Hypothalamus (tissue), 51 donors: ENCODE measurements at regions not wholly inside any gene's neighbourhood (a gene's known extent, or its start where the extent isn't known, plus 50 kb on each side); places are given as distances from the start of the nearest gene placed in this dataset.
"Not testable (repeated sequence)": the region's sequence is repeated elsewhere in the genome, so short reads cannot be mapped to it uniquely, and the experiment has no call there.

Experiments
- DNase-seq, 51 donors: peaks; one replicate each; lab custom pipeline; 2025; lab: John Stamatoyannopoulos, UW

- DNase-seq: no peak
These were observed 277.3 kb downstream of the MATN1 start for GRCh38 chr1:30446095-30446494.

GRCh38 chr1:30445449-30445848 lies 277.9 kb downstream of the MATN1 start:
- no peak for DNase-seq

GRCh38 chr1:30444850-30445249 lies 278.5 kb downstream of the MATN1 start:
- no peak for DNase-seq

DNA sequence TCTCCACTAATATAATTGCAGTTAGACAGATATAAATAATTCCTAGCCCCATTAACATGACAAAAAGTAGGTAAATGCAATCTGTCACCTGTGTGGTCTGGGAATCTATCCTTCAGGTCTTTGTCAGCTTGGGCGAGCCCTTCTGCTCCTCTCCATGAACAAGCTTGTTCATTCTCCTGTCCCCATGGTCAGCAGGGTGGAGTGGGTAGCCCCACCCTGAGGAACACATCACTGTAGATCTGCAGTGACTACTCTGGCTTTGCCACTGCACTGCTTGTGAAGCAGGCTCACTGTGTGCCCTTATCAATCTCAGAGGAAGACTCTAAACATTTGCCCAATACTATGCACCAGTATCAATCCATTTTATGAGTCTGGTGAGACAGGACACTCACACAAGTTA lies 279.0 kb downstream of the MATN1 start:
- no peak for DNase-seq

- DNase-seq: not testable (repeated sequence)
These were observed 285.1 kb downstream of the MATN1 start for GRCh38 chr1:30438274-30438673.

GRCh38 chr1:30437059-30437576 lies 286.3 kb downstream of the MATN1 start:
- no peak for DNase-seq

- DNase-seq: no peak
These were observed 295.8 kb downstream of the MATN1 start for GRCh38 chr1:30427545-30427944.

- DNase-seq: no peak
These were observed 298.3 kb downstream of the MATN1 start for GRCh38 chr1:30425046-30425445.

GRCh38 chr1:30423570-30423969 lies 299.8 kb downstream of the MATN1 start:
- DNase-seq: no peak

DNA sequence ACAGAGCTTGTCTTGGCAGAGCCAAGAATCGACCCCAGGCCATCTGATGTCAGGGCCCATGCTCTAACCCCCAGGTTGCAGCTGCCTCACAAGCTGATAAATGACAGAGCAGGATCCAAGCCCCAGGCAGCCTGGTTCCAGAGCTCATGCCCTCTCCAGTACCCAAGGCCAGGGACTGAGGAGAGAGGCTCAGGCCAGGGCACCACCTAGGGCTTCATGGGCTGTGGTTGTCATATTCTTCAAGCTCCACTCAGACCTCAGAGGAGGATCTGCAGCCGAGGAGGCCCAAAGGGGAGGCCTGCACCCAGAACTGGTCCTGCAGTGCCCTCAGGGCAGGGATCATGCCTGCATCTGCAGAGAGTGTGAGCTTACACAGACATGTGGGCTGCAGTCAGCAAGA lies 301.1 kb downstream of the MATN1 start:
- DNase-seq: no peak

DNA sequence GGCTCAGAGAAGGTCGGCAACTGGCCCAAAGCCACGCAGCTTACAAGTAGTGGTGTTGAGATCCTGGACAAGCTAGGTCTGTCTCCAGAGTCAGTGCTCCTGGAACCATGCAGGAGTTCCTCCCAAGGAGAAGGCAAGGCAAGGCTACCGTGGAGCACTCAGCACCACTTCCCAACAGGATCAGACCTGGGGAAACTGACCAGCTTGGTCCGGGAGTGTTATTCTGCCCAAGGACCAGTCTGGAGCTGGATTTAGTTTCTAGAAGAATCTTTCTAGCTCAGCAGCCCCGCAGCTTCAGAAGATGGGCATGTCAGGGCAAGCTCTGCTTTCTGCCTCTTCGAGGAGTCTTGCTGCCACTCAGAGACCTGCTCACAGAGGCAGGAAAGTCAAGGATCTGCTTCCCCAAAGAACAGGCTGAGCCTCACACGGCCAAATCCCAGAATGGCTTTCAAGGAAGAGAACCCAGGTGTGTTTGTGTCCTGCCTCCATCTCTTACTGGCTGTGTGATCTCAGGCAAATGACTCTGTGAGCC lies 302.8 kb downstream of the MATN1 start:
- no peak for DNase-seq

GRCh38 chr1:30419831-30420230 lies 303.6 kb downstream of the MATN1 start:
- no peak for DNase-seq

DNA sequence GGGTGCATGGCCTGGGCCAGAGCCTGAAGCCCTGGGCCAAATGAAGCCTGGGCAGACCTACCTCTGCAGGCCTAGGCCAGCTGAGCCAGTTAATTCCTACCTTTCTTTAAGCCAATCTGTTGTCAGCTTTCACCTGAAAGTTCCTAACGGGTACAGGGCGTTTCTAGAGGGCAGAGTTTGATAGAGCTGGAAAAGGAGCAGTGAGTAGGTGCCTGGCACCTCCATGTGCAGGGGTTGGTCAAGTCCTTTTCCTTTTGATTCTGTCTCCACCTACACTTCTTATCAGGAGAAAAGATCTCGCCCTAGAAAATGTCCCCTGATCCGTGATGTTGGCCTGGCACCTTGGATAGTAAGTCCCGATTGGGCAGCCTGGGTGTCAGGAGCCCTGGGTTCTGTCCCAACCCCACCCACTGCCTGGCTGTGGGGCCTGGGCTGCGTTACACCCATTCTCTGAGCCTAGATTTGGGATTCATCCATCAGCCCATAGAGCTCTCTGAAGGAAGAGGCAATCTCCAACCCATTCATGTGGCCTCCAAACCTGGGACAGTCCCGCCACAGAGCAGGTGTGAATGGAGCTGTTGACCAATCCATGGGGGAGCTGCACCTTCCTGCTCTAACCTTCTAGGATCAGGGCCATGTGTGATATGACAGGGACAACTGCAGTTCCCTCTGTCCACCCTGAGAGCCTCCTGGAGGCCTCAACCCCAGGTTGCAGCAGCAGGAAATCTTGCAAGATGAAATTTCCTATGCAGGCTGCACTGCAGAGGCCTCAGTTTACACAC lies 304.3 kb downstream of the MATN1 start:
- DNase-seq: no peak

GRCh38 chr1:30418061-30418938 lies 305.1 kb downstream of the MATN1 start:
- DNase-seq: no peak

DNA sequence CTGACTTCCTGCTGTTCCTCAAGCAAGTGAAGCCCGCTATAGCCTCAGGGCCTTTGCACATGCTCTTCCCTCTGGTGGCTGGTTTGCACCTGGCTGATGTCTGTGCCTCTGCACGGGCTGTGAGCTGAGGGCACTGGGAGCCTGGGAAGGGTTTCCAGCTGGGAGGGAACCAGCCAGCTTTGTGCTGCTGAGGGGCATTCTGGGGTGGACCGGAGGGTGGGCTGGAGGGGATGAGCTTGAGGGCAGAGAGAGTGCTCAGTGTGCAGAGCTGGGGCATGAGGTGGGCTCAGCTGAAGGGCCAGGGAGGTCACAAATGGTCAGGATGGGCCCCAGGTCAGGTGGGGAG lies 305.7 kb downstream of the MATN1 start:
- no peak for DNase-seq

DNA sequence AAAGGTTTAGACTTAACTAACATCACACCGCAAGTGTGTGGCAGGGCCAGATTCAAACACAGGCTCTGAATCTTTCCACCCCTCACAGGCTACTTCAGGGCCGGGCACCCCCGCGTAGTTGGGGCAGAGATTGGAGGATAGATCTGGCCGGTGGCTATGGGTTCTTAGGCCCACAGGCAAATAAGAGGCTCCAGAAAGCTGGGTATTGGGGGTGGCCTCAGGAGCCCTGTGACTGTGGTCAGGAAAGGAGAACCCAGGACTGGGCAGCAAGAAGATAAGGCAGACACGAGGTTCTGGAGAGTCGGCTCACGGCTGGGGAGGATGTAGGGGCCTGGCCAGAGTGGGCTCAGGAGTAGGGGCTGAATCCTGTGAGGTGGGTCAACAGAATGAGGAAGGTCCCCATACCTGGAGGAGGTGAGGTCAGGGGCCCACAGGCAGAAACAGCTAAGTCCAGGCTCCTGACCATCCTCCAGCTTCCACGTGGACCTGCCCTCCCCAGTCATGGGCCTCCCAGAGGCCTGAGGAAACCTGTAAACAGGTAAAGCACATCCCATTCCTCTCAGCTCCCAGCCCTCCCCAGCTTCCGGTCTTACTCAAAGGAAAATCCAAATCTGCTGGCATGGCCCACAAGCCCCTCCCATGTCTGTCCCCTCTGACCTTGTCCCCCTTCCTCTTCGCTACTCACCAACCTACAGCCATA lies 306.2 kb downstream of the MATN1 start:
- DNase-seq: no peak

DNA sequence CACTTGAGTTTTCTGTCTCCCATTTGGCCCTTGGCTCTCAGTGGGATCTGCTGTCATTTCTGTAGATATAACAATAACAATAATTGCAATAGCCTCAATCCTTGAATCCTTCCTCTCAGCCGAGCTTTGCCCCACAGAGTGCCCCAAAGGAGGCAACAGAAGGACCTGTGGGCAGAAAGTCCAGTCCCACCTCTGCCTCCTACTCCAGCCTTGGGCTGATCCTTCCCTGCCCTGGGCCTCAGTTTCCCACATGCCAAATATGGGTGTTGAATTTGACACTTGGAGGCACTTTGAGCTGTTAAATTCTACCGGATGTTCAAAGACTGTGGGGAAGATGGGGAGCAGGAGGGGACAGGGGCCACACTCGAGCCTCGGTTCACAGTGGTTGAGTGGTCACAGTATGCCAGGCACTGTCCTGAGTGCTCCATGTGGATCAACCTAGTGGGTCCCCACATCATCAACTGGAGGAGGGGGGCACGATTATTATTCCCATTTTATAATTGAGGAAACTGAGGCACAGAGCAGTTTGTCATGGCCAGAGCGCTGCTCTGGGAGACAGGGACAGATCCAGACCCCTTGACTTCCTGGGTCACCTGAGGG lies 307.1 kb downstream of the MATN1 start:
- DNase-seq: no peak

GRCh38 chr1:30415171-30415940 lies 308.0 kb downstream of the MATN1 start:
- no peak for DNase-seq

DNA sequence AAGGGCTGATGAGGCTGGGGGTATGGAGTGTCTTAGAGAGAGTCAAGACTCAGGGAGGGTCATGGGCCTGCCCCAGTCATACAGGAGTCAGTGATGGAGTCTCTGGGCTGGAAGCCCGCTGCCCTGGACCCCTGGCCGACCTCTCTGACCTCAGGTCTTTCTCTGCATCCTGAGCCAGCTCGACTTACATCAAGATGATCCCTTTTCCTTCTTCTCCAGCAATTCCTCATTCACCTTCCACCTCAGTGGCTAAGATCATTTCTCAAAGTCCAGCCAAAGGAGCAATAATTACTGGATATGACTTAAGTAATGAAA lies 308.6 kb downstream of the MATN1 start:
- no peak for DNase-seq
